Hepatocyte (in vitro differentiated cells): ENCODE measurements at regions not wholly inside any gene's neighbourhood (a gene's known extent, or its start where the extent isn't known, plus 50 kb on each side); places are given as distances from the start of the nearest gene placed in this dataset.

Source experiments
- DNase-seq: peaks from one replicate; pipeline ENCODE4 v3.0.0-alpha.2; 2016; ENCODE audit warnings: low spot score
- H2AFZ ChIP-seq: fragments of 200-600 bp; sonication (generic); 2 replicates; pipeline ENCODE4 v1.6.0; 2016; ENCODE audit warnings: antibody characterized with exemption, mild to moderate bottlenecking
- H3K27ac ChIP-seq: fragments of 200-600 bp; sonication (generic); 2 replicates; pipeline ENCODE4 v1.5.1; 2016; ENCODE audit warnings: mild to moderate bottlenecking
- H3K27me3 ChIP-seq: fragments of 200-600 bp; sonication (generic); 2 replicates; pipeline ENCODE4 v1.6.1; 2016
- H3K36me3 ChIP-seq: fragments of 200-600 bp; sonication (generic); replicated peaks from 2 replicates; pipeline ENCODE4 v1.5.1; 2016; ENCODE audit warnings: low read depth; ENCODE audit not compliant: insufficient read depth
- H3K4me1 ChIP-seq: fragments of 200-600 bp; sonication (generic); 2 replicates; pipeline ENCODE4 v1.5.1; 2016; ENCODE audit warnings: mild to moderate bottlenecking, moderate library complexity; ENCODE audit not compliant: insufficient read depth
- H3K4me2 ChIP-seq: fragments of 200-600 bp; sonication (generic); 2 replicates; pipeline ENCODE4 v1.6.0; 2016
- H3K4me3 ChIP-seq: fragments of 200-600 bp; sonication (generic); 2 replicates; pipeline ENCODE4 v1.5.1; 2016; ENCODE audit warnings: mild to moderate bottlenecking
- H3K79me2 ChIP-seq: fragments of 200-600 bp; sonication (generic); 2 replicates; pipeline ENCODE4 v1.6.0; 2017; ENCODE audit warnings: mild to moderate bottlenecking
- H3K9me2 ChIP-seq: fragments of 200-600 bp; sonication (generic); replicated peaks from 2 replicates; pipeline ENCODE4 v1.6.0; 2017; ENCODE audit warnings: mild to moderate bottlenecking; ENCODE audit not compliant: insufficient read depth
- H3K9me3 ChIP-seq: fragments of 200-600 bp; sonication (generic); 2 replicates; pipeline ENCODE4 v1.5.1; 2016; ENCODE audit warnings: low read depth, mild to moderate bottlenecking
- H4K20me1 ChIP-seq: fragments of 200-600 bp; sonication (generic); 2 replicates; pipeline ENCODE4 v1.6.0; 2016; ENCODE audit warnings: mild to moderate bottlenecking; ENCODE audit not compliant: insufficient read depth, poor library complexity, severe bottlenecking
- CTCF ChIP-seq: fragments of 200-600 bp; sonication (generic); IDR thresholded peaks from 2 replicates; pipeline ENCODE4 v1.5.1; 2016; ENCODE audit warnings: antibody characterized with exemption, mild to moderate bottlenecking; ENCODE audit not compliant: poor library complexity
- EZH2 ChIP-seq: fragments of 200-600 bp; sonication (generic); IDR thresholded peaks from 2 replicates; pipeline ENCODE4 v1.6.1; 2016; ENCODE audit warnings: antibody characterized with exemption, mild to moderate bottlenecking, borderline replicate concordance
- EZH2phosphoT487 ChIP-seq: fragments of 200-600 bp; sonication (generic); IDR thresholded peaks from one replicate; pipeline ENCODE4 v1.6.1; 2018; ENCODE audit warnings: antibody characterized with exemption, mild to moderate bottlenecking, low read depth, moderate library complexity; ENCODE audit not compliant: unreplicated experiment, severe bottlenecking
- WGBS: methylation state at CpG from one replicate; pipeline ENCODE4 v1.1.6; 2016; ENCODE audit warnings: low lambda C conversion rate; ENCODE audit errors: missing lambda C conversion rate; 5-methylcytosine and 5-hydroxymethylcytosine counted together

- Histone ChIP-seq H4K20me1 (no peaks in the 10 kb centered on the region), H3K9me3 (no peaks in the 10 kb centered on the region), H3K79me2 (no peaks in the 10 kb centered on the region), H2AFZ (no peak overlapping the region), H3K36me3 (no peaks in the 10 kb centered on the region), H3K4me3 (no peak overlapping the region), H3K4me1 (no peaks in the 10 kb centered on the region), H3K27ac (no peak overlapping the region), H3K4me2 (no peak overlapping the region), H3K9me2 (no peaks in the 10 kb centered on the region), H3K27me3 (no peaks in the 10 kb centered on the region)
- 63% methylated on average over 4 of the region's 4 CpGs for WGBS
- TF ChIP-seq CTCF (no peak), EZH2 (no peak), EZH2phosphoT487 (no peak)
- no peak for DNase-seq
These were observed 194.3 kb upstream of the DGKB start for GRCh38 chr7:15096853-15097252.

GRCh38 chr7:15094989-15095388, 192.4 kb upstream of the DGKB start:
- H3K4me2 ChIP-seq = no peak overlapping the region
- H3K9me3 ChIP-seq = no peaks in the 10 kb centered on the region
- H2AFZ ChIP-seq = no peak overlapping the region
- WGBS = 100% methylated on average over 1 of the region's 1 CpG
- H3K27me3 ChIP-seq = no peaks in the 10 kb centered on the region
- DNase-seq = no peak
- no peak overlapping the region for H3K4me3 ChIP-seq
- H3K9me2 ChIP-seq = no peaks in the 10 kb centered on the region
- no peaks in the 10 kb centered on the region for H3K79me2 ChIP-seq
- TF ChIP-seq CTCF (no peak), EZH2 (no peak), EZH2phosphoT487 (no peak)
- H3K4me1 ChIP-seq = no peaks in the 10 kb centered on the region
- no peak overlapping the region for H3K27ac ChIP-seq
- no peaks in the 10 kb centered on the region for H4K20me1 ChIP-seq
- H3K36me3 ChIP-seq = no peaks in the 10 kb centered on the region

GRCh38 chr7:15087771-15088170, 185.2 kb upstream of the DGKB start:
- H3K9me3 ChIP-seq = no peaks in the 10 kb centered on the region
- H3K27ac ChIP-seq = no peak overlapping the region
- whole genome bisulfite sequencing = 83% methylated on average over 4 of the region's 4 CpGs
- H3K4me3 ChIP-seq = no peak overlapping the region
- no peaks in the 10 kb centered on the region for H3K4me1 ChIP-seq
- TF ChIP-seq CTCF = no peak
- TF ChIP-seq EZH2 = no peak
- no peak for TF ChIP-seq EZH2phosphoT487
- H3K9me2 ChIP-seq = no peaks in the 10 kb centered on the region
- H3K79me2 ChIP-seq = no peaks in the 10 kb centered on the region
- H3K27me3 ChIP-seq = no peaks in the 10 kb centered on the region
- DNase-seq = no peak
- no peak overlapping the region for H3K4me2 ChIP-seq
- no peaks in the 10 kb centered on the region for H3K36me3 ChIP-seq
- no peaks in the 10 kb centered on the region for H4K20me1 ChIP-seq
- H2AFZ ChIP-seq = no peak overlapping the region

GRCh38 chr7:15086862-15087261, 184.3 kb upstream of the DGKB start:
- H3K9me3 ChIP-seq = no peaks in the 10 kb centered on the region
- H3K36me3 ChIP-seq = no peaks in the 10 kb centered on the region
- no peak overlapping the region for H3K4me2 ChIP-seq
- no peak overlapping the region for H3K4me3 ChIP-seq
- no peaks in the 10 kb centered on the region for H3K79me2 ChIP-seq
- no peaks in the 10 kb centered on the region for H3K9me2 ChIP-seq
- no peak for DNase-seq
- H4K20me1 ChIP-seq = no peaks in the 10 kb centered on the region
- no peaks in the 10 kb centered on the region for H3K4me1 ChIP-seq
- no peak overlapping the region for H3K27ac ChIP-seq
- H2AFZ ChIP-seq = no peak overlapping the region
- WGBS = 95% methylated on average over 2 of the region's 2 CpGs
- H3K27me3 ChIP-seq = no peaks in the 10 kb centered on the region
- no peak for TF ChIP-seq EZH2phosphoT487
- no peak for TF ChIP-seq EZH2
- no peak for TF ChIP-seq CTCF
